ENCODE measurements at regions not wholly inside any gene's neighbourhood (a gene's known extent, or its start where the extent isn't known, plus 50 kb on each side); places are given as distances from the start of the nearest gene placed in this dataset.

DNA sequence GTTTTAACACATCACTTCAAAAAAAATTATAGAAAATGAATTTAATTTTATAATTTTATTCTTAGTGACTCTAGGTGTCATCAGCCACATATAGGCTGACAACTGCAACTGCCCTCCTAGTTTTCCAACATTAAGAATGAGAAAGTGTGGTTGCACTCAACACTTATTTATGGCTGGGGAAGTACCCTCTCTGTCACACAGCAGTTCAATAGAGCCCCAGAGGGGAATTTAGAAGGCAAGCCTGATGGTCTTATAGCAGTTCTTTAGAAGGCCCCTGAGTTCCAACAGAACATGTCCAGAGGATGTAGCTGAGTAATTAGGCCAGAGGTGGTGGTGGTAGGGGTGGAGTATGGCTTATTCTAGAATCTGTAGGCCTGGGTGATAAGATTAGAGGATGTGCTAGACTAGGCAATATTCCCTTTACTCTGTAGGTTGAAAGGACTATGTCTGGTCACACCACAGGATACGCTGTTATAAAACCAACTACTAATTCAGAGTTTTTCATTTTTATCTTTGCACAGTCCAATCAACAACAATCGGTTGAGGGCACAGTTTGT is 226.5 kb upstream of the CITED2 start:
- TF ChIP-seq, protein P1, sequence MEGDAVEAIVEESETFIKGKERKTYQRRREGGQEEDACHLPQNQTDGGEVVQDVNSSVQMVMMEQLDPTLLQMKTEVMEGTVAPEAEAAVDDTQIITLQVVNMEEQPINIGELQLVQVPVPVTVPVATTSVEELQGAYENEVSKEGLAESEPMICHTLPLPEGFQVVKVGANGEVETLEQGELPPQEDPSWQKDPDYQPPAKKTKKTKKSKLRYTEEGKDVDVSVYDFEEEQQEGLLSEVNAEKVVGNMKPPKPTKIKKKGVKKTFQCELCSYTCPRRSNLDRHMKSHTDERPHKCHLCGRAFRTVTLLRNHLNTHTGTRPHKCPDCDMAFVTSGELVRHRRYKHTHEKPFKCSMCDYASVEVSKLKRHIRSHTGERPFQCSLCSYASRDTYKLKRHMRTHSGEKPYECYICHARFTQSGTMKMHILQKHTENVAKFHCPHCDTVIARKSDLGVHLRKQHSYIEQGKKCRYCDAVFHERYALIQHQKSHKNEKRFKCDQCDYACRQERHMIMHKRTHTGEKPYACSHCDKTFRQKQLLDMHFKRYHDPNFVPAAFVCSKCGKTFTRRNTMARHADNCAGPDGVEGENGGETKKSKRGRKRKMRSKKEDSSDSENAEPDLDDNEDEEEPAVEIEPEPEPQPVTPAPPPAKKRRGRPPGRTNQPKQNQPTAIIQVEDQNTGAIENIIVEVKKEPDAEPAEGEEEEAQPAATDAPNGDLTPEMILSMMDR (IDR thresholded peaks at IDR 0.05; ENCODE audit: low read length) = no peak
- TF ChIP-seq EZH2 (optimal IDR thresholded peaks at IDR 0.05; ENCODE audit: low read depth, low read length) = no peak
